ENCODE measurements at regions not wholly inside any gene's neighbourhood (a gene's known extent, or its start where the extent isn't known, plus 50 kb on each side); places are given as distances from the start of the nearest gene placed in this dataset.

GRCh38 chr2:186009341-186009740, 270.7 kb downstream of the FSIP2 start:
- POLR2A ChIA-PET, result no interaction called here
- H3K27me3 Mint-ChIP-seq, result peaks cover 0 to 2% of the 10 kb centered on the region in 2 donors
- CTCF ChIA-PET, result no interaction called here
- DNase-seq, result no peak
- no peak overlapping the region for H3K4me3 Mint-ChIP-seq
- Histone ChIP-seq H3K27me3 (ENCODE audit: insufficient read depth, low read length, poor library complexity, severe bottlenecking) (no peaks in the 10 kb centered on the region), H3K36me3 (ENCODE audit: insufficient read depth, low read length) (no peaks in the 10 kb centered on the region), H3K27ac (ENCODE audit: low read depth, low read length) (no peak overlapping the region), H3K4me3 (ENCODE audit: low read length) (no peak overlapping the region), H3K4me1 (ENCODE audit: insufficient read depth, low read length) (no peaks in the 10 kb centered on the region), H3K9me3 (ENCODE audit: low read length) (no peaks in the 10 kb centered on the region)
- H3K36me3 Mint-ChIP-seq, result peaks cover 0 to 32% (median 5%) of the 10 kb centered on the region in 3 donors
- H3K27ac Mint-ChIP-seq, result no peak overlapping the region
- no peaks in the 10 kb centered on the region for H3K4me1 Mint-ChIP-seq
- peaks cover 19 to 50% (median 32%) of the 10 kb centered on the region in 5 donors for H3K9me3 Mint-ChIP-seq

- H3K9me3 Mint-ChIP-seq, result peaks cover 8 to 43% (median 22%) of the 10 kb centered on the region in 5 donors
- H3K4me3 ChIP-seq (ENCODE audit: low read length), result no peak overlapping the region
Observed at GRCh38 chr2:186017278-186017677, 278.7 kb downstream of the FSIP2 start.

GRCh38 chr2:186024921-186025320, 286.3 kb downstream of the FSIP2 start:
- Histone ChIP-seq H3K27ac (ENCODE audit: low read depth, low read length) (no peak overlapping the region), H3K27me3 (ENCODE audit: insufficient read depth, low read length, poor library complexity, severe bottlenecking) (no peaks in the 10 kb centered on the region), H3K4me3 (ENCODE audit: low read length) (no peak overlapping the region), H3K36me3 (ENCODE audit: insufficient read depth, low read length) (no peaks in the 10 kb centered on the region), H3K9me3 (ENCODE audit: low read length) (no peaks in the 10 kb centered on the region), H3K4me1 (ENCODE audit: insufficient read depth, low read length) (no peaks in the 10 kb centered on the region)
- no peak overlapping the region for H3K4me3 Mint-ChIP-seq
- no peaks in the 10 kb centered on the region for H3K27me3 Mint-ChIP-seq
- H3K9me3 Mint-ChIP-seq, result peaks cover 0 to 24% (median 6%) of the 10 kb centered on the region in 5 donors
- DNase-seq, result no peak
- ChIA-PET POLR2A (no interaction called here), CTCF (no interaction called here)
- H3K27ac Mint-ChIP-seq, result no peak overlapping the region
- no peaks in the 10 kb centered on the region for H3K4me1 Mint-ChIP-seq
- H3K36me3 Mint-ChIP-seq, result peaks cover 0 to 5% (median 0%) of the 10 kb centered on the region in 3 donors

More at GRCh38 chr2:186017278-186017677, 278.7 kb downstream of the FSIP2 start:
- no peaks in the 10 kb centered on the region for H3K4me1 ChIP-seq (ENCODE audit: insufficient read depth, low read length)
- DNase-seq, result no peak
- Mint-ChIP-seq H3K27me3 (no peaks in the 10 kb centered on the region), H3K4me3 (no peak overlapping the region), H3K27ac (no peak overlapping the region), H3K36me3 (peaks cover 0 to 8% (median 1%) of the 10 kb centered on the region in 3 donors), H3K4me1 (no peaks in the 10 kb centered on the region)
- H3K27ac ChIP-seq (ENCODE audit: low read depth, low read length), result no peak overlapping the region
- no peaks in the 10 kb centered on the region for H3K36me3 ChIP-seq (ENCODE audit: insufficient read depth, low read length)
- CTCF ChIA-PET, result no interaction called here
- no peaks in the 10 kb centered on the region for H3K9me3 ChIP-seq (ENCODE audit: low read length)
- POLR2A ChIA-PET, result no interaction called here
- no peaks in the 10 kb centered on the region for H3K27me3 ChIP-seq (ENCODE audit: insufficient read depth, low read length, poor library complexity, severe bottlenecking)

- Histone ChIP-seq H3K36me3 (ENCODE audit: insufficient read depth, low read length) (no peaks in the 10 kb centered on the region), H3K4me1 (ENCODE audit: insufficient read depth, low read length) (no peaks in the 10 kb centered on the region), H3K27ac (ENCODE audit: low read depth, low read length) (no peak overlapping the region), H3K4me3 (ENCODE audit: low read length) (no peak overlapping the region), H3K9me3 (ENCODE audit: low read length) (no peaks in the 10 kb centered on the region), H3K27me3 (ENCODE audit: insufficient read depth, low read length, poor library complexity, severe bottlenecking) (no peaks in the 10 kb centered on the region)
- ChIA-PET POLR2A (no interaction called here), CTCF (no interaction called here)
- Mint-ChIP-seq H3K4me1 (no peaks in the 10 kb centered on the region), H3K4me3 (no peak overlapping the region), H3K9me3 (peaks cover 0 to 6% (median 0%) of the 10 kb centered on the region in 5 donors), H3K27me3 (no peaks in the 10 kb centered on the region), H3K36me3 (peaks cover 1 to 5% (median 3%) of the 10 kb centered on the region in 3 donors), H3K27ac (no peak overlapping the region)
- DNase-seq, result no peak
Observed at GRCh38 chr2:186027922-186028321, 289.3 kb downstream of the FSIP2 start.

GRCh38 chr2:186031229-186031628, 292.6 kb downstream of the FSIP2 start:
- DNase-seq, result no peak
- Mint-ChIP-seq H3K4me3 (no peak overlapping the region), H3K4me1 (no peaks in the 10 kb centered on the region), H3K27ac (no peak overlapping the region), H3K36me3 (peaks cover 1 to 5% (median 5%) of the 10 kb centered on the region in 3 donors), H3K9me3 (peaks cover 0 to 3% (median 0%) of the 10 kb centered on the region in 5 donors), H3K27me3 (no peaks in the 10 kb centered on the region)
- ChIA-PET CTCF (no interaction called here), POLR2A (no interaction called here)
- H3K27me3 ChIP-seq (ENCODE audit: insufficient read depth, low read length, poor library complexity, severe bottlenecking), result no peaks in the 10 kb centered on the region
- no peaks in the 10 kb centered on the region for H3K4me1 ChIP-seq (ENCODE audit: insufficient read depth, low read length)
- no peak overlapping the region for H3K27ac ChIP-seq (ENCODE audit: low read depth, low read length)
- H3K9me3 ChIP-seq (ENCODE audit: low read length), result no peaks in the 10 kb centered on the region
- H3K4me3 ChIP-seq (ENCODE audit: low read length), result no peak overlapping the region
- no peaks in the 10 kb centered on the region for H3K36me3 ChIP-seq (ENCODE audit: insufficient read depth, low read length)

GRCh38 chr2:186032102-186032738, 293.6 kb downstream of the FSIP2 start:
- Histone ChIP-seq H3K36me3 (ENCODE audit: insufficient read depth, low read length) (no peaks in the 10 kb centered on the region), H3K27me3 (ENCODE audit: insufficient read depth, low read length, poor library complexity, severe bottlenecking) (no peaks in the 10 kb centered on the region), H3K27ac (ENCODE audit: low read depth, low read length) (no peak overlapping the region), H3K4me1 (ENCODE audit: insufficient read depth, low read length) (no peaks in the 10 kb centered on the region), H3K4me3 (ENCODE audit: low read length) (no peak overlapping the region), H3K9me3 (ENCODE audit: low read length) (no peaks in the 10 kb centered on the region)
- POLR2A ChIA-PET, result no interaction called here
- CTCF ChIA-PET, result no interaction called here
- H3K27me3 Mint-ChIP-seq, result no peaks in the 10 kb centered on the region
- H3K4me1 Mint-ChIP-seq, result no peaks in the 10 kb centered on the region
- H3K9me3 Mint-ChIP-seq, result peaks cover 0 to 3% (median 0%) of the 10 kb centered on the region in 5 donors
- H3K27ac Mint-ChIP-seq, result no peak overlapping the region
- H3K4me3 Mint-ChIP-seq, result no peak overlapping the region
- DNase-seq, result no peak
- peaks cover 1 to 5% (median 5%) of the 10 kb centered on the region in 3 donors for H3K36me3 Mint-ChIP-seq

- Mint-ChIP-seq H3K27me3 (no peaks in the 10 kb centered on the region), H3K4me1 (no peaks in the 10 kb centered on the region), H3K27ac (no peak overlapping the region), H3K4me3 (no peak overlapping the region), H3K9me3 (no peaks in the 10 kb centered on the region), H3K36me3 (peaks cover 0 to 5% (median 1%) of the 10 kb centered on the region in 3 donors)
- Histone ChIP-seq H3K27ac (ENCODE audit: low read depth, low read length) (no peak overlapping the region), H3K9me3 (ENCODE audit: low read length) (no peaks in the 10 kb centered on the region), H3K36me3 (ENCODE audit: insufficient read depth, low read length) (no peaks in the 10 kb centered on the region), H3K4me1 (ENCODE audit: insufficient read depth, low read length) (no peaks in the 10 kb centered on the region), H3K4me3 (ENCODE audit: low read length) (no peak overlapping the region), H3K27me3 (ENCODE audit: insufficient read depth, low read length, poor library complexity, severe bottlenecking) (no peaks in the 10 kb centered on the region)
- CTCF ChIA-PET, result no interaction called here
- POLR2A ChIA-PET, result no interaction called here
- DNase-seq, result no peak
Observed at GRCh38 chr2:186032930-186033329, 294.3 kb downstream of the FSIP2 start.

GRCh38 chr2:186033541-186033940, 294.9 kb downstream of the FSIP2 start:
- no peak for DNase-seq
- no peak overlapping the region for H3K4me3 Mint-ChIP-seq
- Histone ChIP-seq H3K36me3 (ENCODE audit: insufficient read depth, low read length) (no peaks in the 10 kb centered on the region), H3K27me3 (ENCODE audit: insufficient read depth, low read length, poor library complexity, severe bottlenecking) (no peaks in the 10 kb centered on the region), H3K4me1 (ENCODE audit: insufficient read depth, low read length) (no peaks in the 10 kb centered on the region), H3K4me3 (ENCODE audit: low read length) (no peak overlapping the region), H3K27ac (ENCODE audit: low read depth, low read length) (no peak overlapping the region), H3K9me3 (ENCODE audit: low read length) (no peaks in the 10 kb centered on the region)
- ChIA-PET POLR2A (no interaction called here), CTCF (no interaction called here)
- no peaks in the 10 kb centered on the region for H3K27me3 Mint-ChIP-seq
- H3K36me3 Mint-ChIP-seq, result peaks cover 0 to 5% (median 1%) of the 10 kb centered on the region in 3 donors
- H3K4me1 Mint-ChIP-seq, result no peaks in the 10 kb centered on the region
- no peaks in the 10 kb centered on the region for H3K9me3 Mint-ChIP-seq
- H3K27ac Mint-ChIP-seq, result no peak overlapping the region

Measured in CD8-positive, alpha-beta memory T cell (primary cell).